ENCODE measurements at regions not wholly inside any gene's neighbourhood (a gene's known extent, or its start where the extent isn't known, plus 50 kb on each side); places are given as distances from the start of the nearest gene placed in this dataset.

GRCh38 chr5:74376187-74376586 is 264.3 kb downstream of the ENC1 start:
- DNase-seq (no peak), ATAC-seq (no peak)
- peaks cover 0 to 23% (median 0%) of the 10 kb centered on the region in 12 donors for H3K4me1 ChIP-seq
- TF ChIP-seq POLR2A (IDR thresholded peaks at IDR 0.05) (no peak), CTCF (IDR thresholded peaks at IDR 0.05) (no peak)
- H3K27ac ChIP-seq: no peak overlapping the region
- WGBS, 4 donors: 35 to 57% (median 51%) methylated on average over 1 of the region's 1 CpG
- no peaks in the 10 kb centered on the region for H3K27me3 ChIP-seq
- H3K9me3 ChIP-seq: peaks cover 0 to 4% (median 0%) of the 10 kb centered on the region in 12 donors
- no peaks in the 10 kb centered on the region for H3K36me3 ChIP-seq
- no peak overlapping the region for H3K4me3 ChIP-seq
- intact Hi-C loops (cut with DNase I): no loop called here

GRCh38 chr5:74375271-74375670 is 265.3 kb downstream of the ENC1 start:
- Histone ChIP-seq H3K36me3 (no peaks in the 10 kb centered on the region), H3K27me3 (no peaks in the 10 kb centered on the region), H3K27ac (no peak overlapping the region), H3K9me3 (peaks cover 0 to 4% (median 0%) of the 10 kb centered on the region in 12 donors), H3K4me3 (no peak overlapping the region), H3K4me1 (peaks cover 0 to 27% (median 1%) of the 10 kb centered on the region in 12 donors)
- WGBS, 4 donors: 51 to 54% (median 54%) methylated on average over 2 of the region's 2 CpGs
- ATAC-seq (no peak), DNase-seq (no peak)
- intact Hi-C loops (cut with DNase I): no loop called here
- TF ChIP-seq POLR2A (IDR thresholded peaks at IDR 0.05) (no peak), CTCF (IDR thresholded peaks at IDR 0.05) (no peak)

DNA sequence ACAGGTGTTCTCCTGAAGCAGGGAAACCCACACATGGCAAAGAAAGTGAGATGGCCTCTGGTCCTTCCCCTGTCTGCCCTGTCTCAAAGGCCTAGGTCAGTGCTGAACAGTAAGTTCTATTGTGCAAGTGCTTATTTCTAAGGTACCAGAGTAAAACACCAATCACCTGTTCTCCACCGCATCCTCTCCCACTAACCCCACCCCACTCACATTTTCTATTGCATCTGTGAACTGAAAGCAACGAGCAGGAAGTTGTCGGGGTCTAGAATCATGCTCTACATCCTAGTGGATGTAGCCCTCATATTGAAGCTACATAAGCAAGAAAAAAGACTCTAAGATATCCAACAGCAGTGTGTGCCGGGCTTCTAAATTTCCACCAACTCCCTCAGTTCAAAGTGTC is 265.9 kb downstream of the ENC1 start:
- Histone ChIP-seq H3K36me3 (no peaks in the 10 kb centered on the region), H3K27ac (no peak overlapping the region), H3K27me3 (no peaks in the 10 kb centered on the region), H3K4me3 (no peak overlapping the region), H3K9me3 (peaks cover 0 to 4% (median 0%) of the 10 kb centered on the region in 12 donors), H3K4me1 (peaks cover 0 to 23% (median 3%) of the 10 kb centered on the region in 12 donors)
- intact Hi-C loops (cut with DNase I): no loop called here
- ATAC-seq (no peak), DNase-seq (no peak)
- 79 to 90% (median 83%) methylated on average over 4 of the region's 4 CpGs for WGBS, 4 donors
- TF ChIP-seq CTCF (IDR thresholded peaks at IDR 0.05): no peak
- no peak for TF ChIP-seq POLR2A (IDR thresholded peaks at IDR 0.05)

DNA sequence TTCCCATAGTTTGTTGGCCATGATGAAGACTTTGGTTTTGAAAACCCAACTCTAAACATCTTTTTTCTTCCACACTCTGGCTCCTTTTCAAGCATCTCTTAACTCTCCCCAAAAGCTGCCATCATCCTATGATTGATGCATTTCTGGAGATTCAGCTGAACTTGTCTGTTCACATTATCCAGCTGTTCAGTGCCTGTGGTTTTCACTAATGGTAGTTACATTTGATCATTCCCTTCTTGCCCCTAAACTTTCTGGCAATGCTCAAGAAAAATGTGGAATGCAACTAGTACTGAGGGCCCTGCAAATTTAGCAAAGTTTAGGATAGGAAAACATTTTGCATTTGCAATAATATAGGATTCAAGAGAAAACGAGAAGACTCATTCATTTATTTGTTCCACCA is 267.5 kb downstream of the ENC1 start:
- DNase-seq (no peak), ATAC-seq (no peak)
- Histone ChIP-seq H3K36me3 (no peaks in the 10 kb centered on the region), H3K27me3 (no peaks in the 10 kb centered on the region), H3K4me1 (peaks cover 0 to 20% (median 2%) of the 10 kb centered on the region in 12 donors), H3K27ac (no peak overlapping the region), H3K9me3 (peaks cover 0 to 4% (median 0%) of the 10 kb centered on the region in 12 donors), H3K4me3 (no peak overlapping the region)
- no peak for TF ChIP-seq POLR2A (IDR thresholded peaks at IDR 0.05)
- no peak for TF ChIP-seq CTCF (IDR thresholded peaks at IDR 0.05)
- intact Hi-C loops (cut with DNase I): no loop called here
- 80 to 91% (median 86%) methylated on average over 1 of the region's 1 CpG for WGBS, 4 donors
